HT1080 (cell line): ENCODE measurements at regions not wholly inside any gene's neighbourhood (a gene's known extent, or its start where the extent isn't known, plus 50 kb on each side); places are given as distances from the start of the nearest gene placed in this dataset.
A peak's percentile ranks its signal among the peaks of the same experiment; 100 is the strongest.

ENCODE experiments used
- DNase-seq: peaks from one replicate; pipeline ENCODE4 v3.0.0-alpha.2; 2015; ENCODE audit warnings: low read depth

- no peak for DNase-seq
These were observed 100.2 kb upstream of the CASZ1 start for GRCh38 chr1:10896673-10897072.

GRCh38 chr1:10897321-10897980 lies 101.0 kb upstream of the CASZ1 start:
- no peak for DNase-seq

GRCh38 chr1:10897981-10898728 lies 101.7 kb upstream of the CASZ1 start:
- peak; percentile 27 for DNase-seq

DNA sequence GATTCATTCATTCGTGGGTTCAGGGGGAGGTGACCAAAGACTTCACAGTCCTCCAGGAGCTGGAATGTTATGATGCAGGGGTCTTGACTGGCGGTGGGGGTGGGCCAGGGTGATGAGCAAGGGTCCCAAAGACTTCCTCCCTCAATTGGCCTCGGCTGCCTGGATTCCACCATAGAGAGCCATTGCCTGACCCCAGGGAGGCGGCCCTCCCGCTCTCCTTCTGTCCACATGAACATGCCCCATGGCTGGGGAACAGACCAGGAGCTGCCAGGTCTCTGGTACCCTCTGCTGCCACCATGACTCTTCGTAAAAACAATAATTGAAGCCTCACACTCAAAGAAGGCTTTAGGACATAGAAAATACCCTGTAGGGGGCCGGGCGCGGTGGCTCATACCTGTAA lies 102.5 kb upstream of the CASZ1 start:
- no peak for DNase-seq

- DNase-seq: no peak
These were observed 103.2 kb upstream of the CASZ1 start for GRCh38 chr1:10899490-10900250.

- DNase-seq: no peak
These were observed 103.8 kb upstream of the CASZ1 start for GRCh38 chr1:10900251-10900651.

GRCh38 chr1:10900691-10901090 lies 104.2 kb upstream of the CASZ1 start:
- DNase-seq: no peak

- DNase-seq: no peak
These were observed 104.8 kb upstream of the CASZ1 start for GRCh38 chr1:10901091-10901890.

GRCh38 chr1:10901891-10902805 lies 105.7 kb upstream of the CASZ1 start:
- no peak for DNase-seq

GRCh38 chr1:10903421-10903820 lies 107.0 kb upstream of the CASZ1 start:
- no peak for DNase-seq

GRCh38 chr1:10903821-10904220 lies 107.4 kb upstream of the CASZ1 start:
- DNase-seq: no peak

DNA sequence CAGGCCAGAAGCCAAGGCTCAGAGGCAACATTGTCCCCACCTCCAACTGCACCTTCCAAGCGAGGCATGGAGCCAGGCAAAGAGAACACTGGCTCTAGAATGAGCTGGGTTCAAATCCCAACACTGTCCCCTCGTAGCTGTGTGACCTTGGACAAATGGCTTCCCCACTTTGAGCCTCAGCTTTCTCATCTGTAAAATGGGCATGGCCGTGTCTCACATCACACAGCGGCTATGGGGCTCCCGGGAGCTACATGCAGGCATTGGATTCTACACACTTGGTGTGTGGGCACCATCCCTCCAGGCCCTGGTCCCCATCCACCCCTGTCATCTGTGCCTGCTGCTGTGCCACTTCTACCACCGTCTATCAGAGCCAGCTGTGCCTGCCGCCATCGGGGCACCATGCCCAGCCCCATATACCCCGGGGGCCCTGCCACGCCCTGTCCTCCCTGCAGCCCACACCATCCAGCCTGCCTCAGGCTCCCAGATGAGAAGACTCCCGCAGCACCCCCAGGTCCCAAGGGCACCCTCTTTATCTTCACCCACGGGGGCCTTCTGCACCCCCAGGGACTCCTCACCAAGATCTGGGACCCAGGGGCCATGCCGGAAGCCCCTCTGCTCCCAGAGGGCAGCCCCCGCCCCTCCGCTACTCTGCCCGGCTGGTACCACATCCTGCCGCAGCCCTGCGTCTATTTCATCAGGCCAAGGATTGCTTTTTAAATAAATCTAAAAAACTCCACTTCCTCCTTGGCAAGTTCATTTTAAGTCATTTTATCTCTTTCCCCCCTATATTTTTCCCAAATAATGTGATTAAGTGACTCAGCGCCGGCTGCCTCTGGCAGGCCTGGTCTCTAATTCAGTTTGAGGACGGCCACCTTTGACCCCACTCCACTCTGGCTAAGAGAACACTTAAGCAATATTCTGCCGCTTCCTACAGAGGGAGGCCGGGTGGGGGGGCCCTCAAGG lies 107.8 kb upstream of the TARDBP start:
- no peak for DNase-seq

DNA sequence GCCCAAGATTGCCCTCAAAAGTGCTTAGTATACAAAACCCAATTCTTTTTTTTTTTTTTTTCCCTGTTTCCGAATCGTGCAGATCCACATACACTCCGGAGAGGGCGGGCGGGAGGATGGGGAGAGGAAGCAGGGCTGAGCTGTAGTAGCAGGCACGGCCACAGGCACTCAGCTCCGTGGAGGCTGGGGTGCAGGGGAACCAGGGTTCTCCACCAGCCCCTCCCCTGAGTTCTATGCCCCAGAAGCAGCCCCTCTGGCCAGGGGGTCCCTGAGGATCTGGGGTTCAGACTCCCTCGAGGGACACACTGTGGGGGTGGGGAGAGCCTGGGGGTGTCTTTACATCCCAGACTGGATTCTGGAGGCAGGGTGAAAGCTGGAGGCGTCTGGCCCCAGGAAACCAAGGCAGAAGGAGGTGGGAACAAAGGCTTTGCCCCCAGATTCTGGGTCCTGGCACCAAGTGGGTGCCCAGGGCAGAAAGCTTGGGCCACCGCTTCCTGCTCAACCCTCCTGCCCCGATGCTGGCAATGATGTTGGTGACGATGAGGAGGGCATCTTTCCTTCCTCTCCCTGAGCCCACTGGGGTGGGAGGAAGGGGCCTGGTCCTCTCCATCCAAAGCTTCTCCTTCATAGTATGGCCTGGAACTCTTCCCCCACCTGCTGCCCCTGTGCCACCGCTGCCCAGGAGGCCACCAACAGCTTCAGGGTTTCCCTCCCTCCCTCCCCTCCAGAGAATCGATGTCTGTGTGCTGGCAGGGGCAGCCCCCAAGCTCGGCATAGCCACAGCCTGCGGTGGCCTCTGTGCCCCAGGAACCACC lies 106.4 kb upstream of the TARDBP start:
- DNase-seq: no peak

DNA sequence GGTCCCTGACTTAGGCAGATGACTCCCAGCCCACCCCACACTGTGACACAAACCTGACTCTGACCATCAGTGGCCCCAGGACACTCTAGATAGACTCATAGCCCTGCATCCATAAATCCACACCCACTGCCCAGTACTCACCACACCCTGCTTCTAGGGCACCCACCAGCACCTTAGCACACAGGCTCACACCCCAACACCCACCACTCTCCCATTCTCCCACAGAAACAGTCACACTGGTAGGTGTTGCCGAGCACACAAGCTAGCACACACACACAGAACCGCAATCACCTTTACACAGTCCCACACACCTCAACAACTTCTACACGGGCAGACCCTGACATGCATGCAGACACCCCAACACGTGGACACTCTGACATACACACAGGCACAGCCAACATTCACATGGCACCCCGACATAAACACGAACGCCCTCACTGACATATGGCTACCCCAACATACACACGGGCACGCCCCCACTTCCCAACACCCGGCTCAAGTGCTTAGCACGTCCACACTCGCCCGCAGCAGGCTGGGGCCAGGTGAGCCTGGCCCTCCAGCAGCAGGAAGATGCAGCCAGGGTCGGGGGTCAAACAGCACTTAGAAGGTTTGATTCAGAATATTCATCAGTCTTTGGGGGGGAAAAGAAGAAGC lies 105.5 kb upstream of the TARDBP start:
- DNase-seq: no peak

DNA sequence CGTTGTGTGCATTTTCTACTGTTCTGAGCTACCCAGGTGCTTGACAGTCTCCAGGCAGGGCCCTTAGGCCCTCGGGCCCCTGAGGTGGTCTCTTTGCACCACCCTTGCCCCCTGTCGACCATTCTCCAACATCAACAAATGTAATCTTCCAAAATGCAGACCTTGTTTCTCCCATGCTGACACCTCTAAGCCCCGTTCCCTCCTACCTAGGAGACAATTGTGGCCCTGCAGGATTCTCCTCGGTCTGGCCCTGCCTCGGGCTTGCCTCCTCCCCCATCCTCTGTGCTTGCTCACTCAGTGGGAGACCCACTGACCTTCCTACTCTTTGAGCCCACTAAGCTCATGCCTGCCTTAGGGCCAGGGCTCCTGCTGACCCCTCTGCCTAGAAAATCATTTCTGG lies 104.2 kb upstream of the TARDBP start:
- no peak for DNase-seq

DNA sequence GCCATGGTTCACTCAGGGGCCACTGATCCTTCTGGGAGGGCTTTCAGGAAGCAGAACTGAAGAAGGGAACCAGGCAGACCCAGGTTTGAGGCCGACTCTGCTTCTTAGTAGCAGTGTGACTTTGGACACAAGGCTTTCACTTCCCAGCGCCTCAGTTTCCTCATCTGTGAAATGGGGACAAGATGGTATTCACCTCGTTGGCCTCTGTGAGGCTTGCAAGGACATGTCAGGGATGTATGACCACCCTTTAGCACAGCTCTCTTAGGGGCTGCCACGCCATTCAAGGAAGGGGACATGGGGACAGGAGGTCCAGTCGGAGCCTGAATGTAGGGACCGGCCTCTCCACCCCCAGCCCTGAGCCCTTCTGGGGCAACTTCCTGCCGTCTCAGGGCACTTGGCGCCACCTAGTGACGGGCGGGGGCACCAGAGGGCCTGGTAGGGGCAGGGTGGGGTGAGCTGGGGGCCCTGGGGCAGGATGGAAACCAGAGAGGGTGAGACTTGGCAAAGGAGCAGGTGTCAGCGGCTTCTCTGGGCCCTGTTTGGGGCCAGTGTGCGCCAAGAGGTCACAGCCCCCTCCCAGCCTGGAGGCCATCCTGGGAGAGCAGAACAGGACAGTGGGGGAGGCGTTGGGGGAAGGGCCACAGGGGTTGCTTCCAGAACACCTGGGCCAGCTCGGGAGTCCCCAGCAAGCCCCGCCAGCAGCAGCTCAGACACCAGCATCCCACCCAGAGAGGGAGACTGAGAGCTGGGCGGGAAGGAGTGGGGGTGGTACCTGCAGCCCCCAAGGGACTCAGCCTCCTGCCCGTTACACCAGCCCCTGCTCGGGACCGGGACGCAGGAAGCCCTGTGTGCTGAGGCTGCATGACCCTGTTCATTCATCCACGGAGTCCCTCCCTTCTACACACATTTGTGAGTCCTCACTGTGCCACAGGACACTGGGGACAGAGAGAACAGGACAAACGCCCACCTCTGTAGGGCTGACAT lies 102.5 kb upstream of the TARDBP start:
- peak; percentile 23 for DNase-seq
